H9 (cell line): ENCODE measurements at regions not wholly inside any gene's neighbourhood (a gene's known extent, or its start where the extent isn't known, plus 50 kb on each side); places are given as distances from the start of the nearest gene placed in this dataset.

Experiments used
- DNase-seq: peaks from one replicate; pipeline ENCODE4 v3.0.0-alpha.2; 2017
- H2AFZ ChIP-seq: one replicate; pipeline ENCODE4 v1.6.1; 2013; ENCODE audit warnings: mild to moderate bottlenecking, low read length, control low read depth, moderate library complexity
- H2AK5ac ChIP-seq: 2 replicates; pipeline ENCODE4 v1.6.1; 2013; ENCODE audit warnings: low read length, control low read depth, mixed read lengths; ENCODE audit not compliant: insufficient read length
- H2BK120ac ChIP-seq: one replicate; pipeline ENCODE4 v1.6.1; 2013; ENCODE audit warnings: low read depth, mild to moderate bottlenecking, low read length, control low read depth, inconsistent platforms; ENCODE audit not compliant: poor library complexity, severe bottlenecking
- H2BK12ac ChIP-seq: 2 replicates; pipeline ENCODE4 v1.6.1; 2013; ENCODE audit warnings: low read length, control low read depth, mixed read lengths, low read depth; ENCODE audit not compliant: insufficient read length
- H2BK15ac ChIP-seq: 2 replicates; pipeline ENCODE4 v1.6.1; 2013; ENCODE audit warnings: low read depth, low read length, control low read depth
- H2BK20ac ChIP-seq: one replicate; pipeline ENCODE4 v1.6.1; 2013; ENCODE audit warnings: low read depth, mild to moderate bottlenecking, low read length, control low read depth, inconsistent platforms; ENCODE audit not compliant: poor library complexity, severe bottlenecking
- H2BK5ac ChIP-seq: 2 replicates; pipeline ENCODE4 v1.6.1; 2013; ENCODE audit warnings: low read length, control low read depth, mixed read lengths; ENCODE audit not compliant: insufficient read length
- H3K14ac ChIP-seq: 2 replicates; pipeline ENCODE4 v1.6.1; 2013; ENCODE audit warnings: low read length, control low read depth; ENCODE audit not compliant: insufficient read depth
- H3K18ac ChIP-seq: 2 replicates; pipeline ENCODE4 v1.6.1; 2013; ENCODE audit warnings: low read depth, mild to moderate bottlenecking, mixed read lengths, low read length, control low read depth; ENCODE audit not compliant: insufficient read length
- H3K23ac ChIP-seq: 2 replicates; pipeline ENCODE4 v1.6.1; 2013; ENCODE audit warnings: low read length, control low read depth, mixed read lengths, low read depth; ENCODE audit not compliant: insufficient read length
- H3K23me2 ChIP-seq: 2 replicates; pipeline ENCODE4 v1.6.1; 2013; ENCODE audit warnings: low read depth, mild to moderate bottlenecking, mixed read lengths, low read length, control low read depth; ENCODE audit not compliant: insufficient read length, poor library complexity, severe bottlenecking
- H3K27ac ChIP-seq: 2 replicates; pipeline ENCODE4 v1.5.1; 2013; ENCODE audit warnings: low read length, control low read depth, mixed read lengths, low read depth; ENCODE audit not compliant: insufficient read length
- H3K27me3 ChIP-seq: 2 replicates; pipeline ENCODE4 v1.6.1; 2013; ENCODE audit warnings: low read length, control low read depth, inconsistent platforms; ENCODE audit not compliant: insufficient read depth
- H3K4ac ChIP-seq: 2 replicates; pipeline ENCODE4 v1.6.1; 2013; ENCODE audit warnings: low read depth, mild to moderate bottlenecking, control low read depth, inconsistent platforms, low read length, moderate library complexity
- H3K4me1 ChIP-seq: 2 replicates; pipeline ENCODE4 v1.6.1; 2013; ENCODE audit warnings: low read length, control low read depth, inconsistent platforms; ENCODE audit not compliant: insufficient read depth
- H3K4me2 ChIP-seq: 2 replicates; pipeline ENCODE4 v1.6.1; 2013; ENCODE audit warnings: low read length, control low read depth, mixed read lengths; ENCODE audit not compliant: insufficient read length, insufficient read depth
- H3K56ac ChIP-seq: 2 replicates; pipeline ENCODE4 v1.6.1; 2013; ENCODE audit warnings: low read depth, mild to moderate bottlenecking, mixed read lengths, low read length, control low read depth; ENCODE audit not compliant: insufficient read length
- H3K79me1 ChIP-seq: 2 replicates; pipeline ENCODE4 v1.6.1; 2013; ENCODE audit warnings: low read depth, mild to moderate bottlenecking, moderate library complexity, low read length, control low read depth, inconsistent platforms; ENCODE audit not compliant: insufficient read depth, poor library complexity, severe bottlenecking
- H3K79me2 ChIP-seq: 2 replicates; pipeline ENCODE4 v1.6.1; 2013; ENCODE audit warnings: low read length, control low read depth, inconsistent platforms; ENCODE audit not compliant: insufficient read depth
- H3K9ac ChIP-seq: 2 replicates; pipeline ENCODE4 v1.6.1; 2013; ENCODE audit warnings: low read length, control low read depth, mixed read lengths; ENCODE audit not compliant: insufficient read length; ENCODE audit errors: extremely low read depth
- H3K9me3 ChIP-seq: one replicate; pipeline ENCODE4 v1.6.1; 2013; ENCODE audit warnings: low read depth, low read length, inconsistent platforms; ENCODE audit not compliant: control insufficient read depth
- H3T11ph ChIP-seq: one replicate; pipeline ENCODE4 v1.6.1; 2013; ENCODE audit warnings: mild to moderate bottlenecking, low read length, control low read depth, inconsistent platforms
- H4K20me1 ChIP-seq: one replicate; pipeline ENCODE4 v1.6.1; 2013; ENCODE audit not compliant: control insufficient read depth, insufficient read length, insufficient read depth
- H4K5ac ChIP-seq: 2 replicates; pipeline ENCODE4 v1.6.1; 2013; ENCODE audit warnings: low read depth, mild to moderate bottlenecking, mixed read lengths, low read length, control low read depth; ENCODE audit not compliant: insufficient read length
- H4K8ac ChIP-seq: replicated peaks from 2 replicates; pipeline ENCODE4 v1.6.1; 2013; ENCODE audit warnings: low read length, control low read depth, mixed read lengths, low read depth; ENCODE audit not compliant: insufficient read length
- H4K91ac ChIP-seq: 2 replicates; pipeline ENCODE4 v1.6.1; 2013; ENCODE audit warnings: low read depth, mild to moderate bottlenecking, moderate library complexity, mixed read lengths, low read length, control low read depth; ENCODE audit not compliant: insufficient read length
- H3K27ac Mint-ChIP-seq, 3 experiments: 2 replicates in 2 of 3; 3 replicates in 1 of 3; pipeline ENCODE4 v1.8.0; 2020 to 2021; ENCODE audit warnings: mixed read lengths in 3 of 3, mild to moderate bottlenecking in 1 of 3, moderate library complexity in 1 of 3
- H3K27me3 Mint-ChIP-seq: 2 replicates; pipeline ENCODE4 v1.8.0; 2021; ENCODE audit warnings: low read depth, mild to moderate bottlenecking, moderate library complexity, mixed read lengths
- H3K36me3 Mint-ChIP-seq, 3 experiments: 2 replicates in 2 of 3; 3 replicates in 1 of 3; pipeline ENCODE4 v1.8.0; 2020 to 2021; ENCODE audit warnings: low read depth in 3 of 3, mixed read lengths in 3 of 3; ENCODE audit not compliant: insufficient read depth in 1 of 3
- H3K4me1 Mint-ChIP-seq, 2 experiments: 2 replicates each; pipeline ENCODE4 v1.8.0; 2020; ENCODE audit warnings: mixed read lengths in 2 of 2
- H3K4me3 Mint-ChIP-seq, 2 experiments: 2 replicates in 1 of 2; 3 replicates in 1 of 2; pipeline ENCODE4 v1.8.0; 2020 to 2021; ENCODE audit warnings: mild to moderate bottlenecking in 2 of 2, mixed read lengths in 2 of 2, moderate library complexity in 1 of 2
- H3K9me3 Mint-ChIP-seq, 2 experiments: 2 replicates in 1 of 2; 3 replicates in 1 of 2; pipeline ENCODE4 v1.8.0; 2020; ENCODE audit warnings: mild to moderate bottlenecking in 2 of 2, mixed read lengths in 2 of 2, moderate library complexity in 1 of 2
- CTCF ChIP-seq: fragments of 200-600 bp; sonication (generic); conservative IDR thresholded peaks from 3 replicates; pipeline ENCODE4 v1.8.0; 2021; ENCODE audit warnings: antibody characterized with exemption, mild to moderate bottlenecking
- WGBS: extraction: QIAGEN DNeasy Blood & Tissue Kit; methylation state at CpG from one replicate; pipeline ENCODE4 v1.1.7; 2013; ENCODE audit warnings: missing lambda C conversion rate, low lambda C conversion rate, mixed read lengths; ENCODE audit not compliant: insufficient read length; ENCODE audit errors: extremely low coverage; 5-methylcytosine and 5-hydroxymethylcytosine counted together

GRCh38 chr2:237209885-237210284 lies 124.2 kb downstream of the COPS8 start:
- Histone ChIP-seq H4K20me1 (peaks cover 2% of the 10 kb centered on the region), H3K9ac (no peak overlapping the region), H3K14ac (no peak overlapping the region), H3K79me2 (no peaks in the 10 kb centered on the region), H3T11ph (no peak overlapping the region), H3K56ac (no peak overlapping the region), H2BK12ac (no peak overlapping the region), H4K8ac (no peak overlapping the region), H3K18ac (no peak overlapping the region), H2BK15ac (no peak overlapping the region), H2BK5ac (no peak overlapping the region), H2AK5ac (no peak overlapping the region), H3K4me2 (no peak overlapping the region), H3K27ac (no peak overlapping the region), H3K9me3 (no peaks in the 10 kb centered on the region), H3K27me3 (no peaks in the 10 kb centered on the region), H3K79me1 (no peaks in the 10 kb centered on the region), H3K23me2 (no peaks in the 10 kb centered on the region), H2BK120ac (no peak overlapping the region), H2BK20ac (no peak overlapping the region), H4K91ac (no peak overlapping the region), H3K4me1 (peaks cover 14% of the 10 kb centered on the region; the same call in 1 of the 2 replicates), H2AFZ (no peak overlapping the region), H3K23ac (no peak overlapping the region), H4K5ac (no peak overlapping the region), H3K4ac (no peak overlapping the region)
- no CpG with 5 or more reads among the region's 6 CpGs for WGBS
- Mint-ChIP-seq H3K27me3 (no peaks in the 10 kb centered on the region; the same call in 1 of the 2 replicates), H3K4me3 (no peak overlapping the region), H3K27ac (no peak overlapping the region; a peak in 1 of 7 replicates), H3K36me3 (no peaks in the 10 kb centered on the region), H3K4me1 (peaks cover 30 to 36% of the 10 kb centered on the region in 2 experiments), H3K9me3 (no peaks in the 10 kb centered on the region)
- DNase-seq, result no peak
- TF ChIP-seq CTCF, result no peak
